ENCODE measurements at regions not wholly inside any gene's neighbourhood (a gene's known extent, or its start where the extent isn't known, plus 50 kb on each side); places are given as distances from the start of the nearest gene placed in this dataset.

- Histone ChIP-seq H3K9me3 (replicated peaks; ENCODE audit: control insufficient read depth, insufficient read depth, low read depth, low read length) (no peaks in the 10 kb centered on the region), H3K4me2 (ENCODE audit: insufficient read depth, low read length) (no peak overlapping the region), H3K9me1 (ENCODE audit: control insufficient read depth, insufficient read depth, low read length) (no peaks in the 10 kb centered on the region), H3K27ac (ENCODE audit: extremely low read depth, low read depth, low read length) (no peak overlapping the region), H3K9ac (ENCODE audit: insufficient read depth in 1 of 2, low read depth in 2 of 2, low read length in 2 of 2) (no peak overlapping the region), H3K36me3 (ENCODE audit: control insufficient read depth, insufficient read depth, low read length) (no peaks in the 10 kb centered on the region), H3K4me1 (replicated peaks in 1 of 2; ENCODE audit: control insufficient read depth in 2 of 2, insufficient read depth in 2 of 2, low read length in 2 of 2) (no peaks in the 10 kb centered on the region), H4K20me1 (replicated peaks; ENCODE audit: control insufficient read depth, insufficient read depth, low read length) (no peaks in the 10 kb centered on the region), H3K27me3 (ENCODE audit: control insufficient read depth in 2 of 2, insufficient read depth in 2 of 2, low read length in 2 of 2) (no peaks in the 10 kb centered on the region; a peak in 1 of 5 replicates), H2AFZ (ENCODE audit: low read depth, low read length) (no peak overlapping the region), H3K4me3 (no peak overlapping the region), H3K79me2 (ENCODE audit: control insufficient read depth, insufficient read depth, low read length) (no peaks in the 10 kb centered on the region)
- FAIRE-seq (no peak), ATAC-seq (no peak), DNase-seq (ENCODE audit: extremely low read depth in 1 of 4, low spot score in 3 of 4) (no peak)
- TF ChIP-seq MAFF (IDR thresholded peaks at IDR 0.05; ENCODE audit: low read length) (no peak), SMARCB1 (IDR thresholded peaks at IDR 0.05; ENCODE audit: insufficient read length, low read depth) (no peak), EZH2 (IDR thresholded peaks at IDR 0.05; ENCODE audit: borderline replicate concordance, low read depth, low read length) (no peak), SMARCA4 (IDR thresholded peaks at IDR 0.05) (no peak), SP2 (IDR thresholded peaks at IDR 0.05; ENCODE audit: extremely low read depth, low read depth, low read length, poor library complexity, severe bottlenecking) (no peak), ZNF174 (CRISPR knock-in tag; IDR thresholded peaks at IDR 0.05) (no peak), SMARCE1 (IDR thresholded peaks at IDR 0.05) (no peak), NFE2 (IDR thresholded peaks at IDR 0.05; ENCODE audit: low read depth) (no peak), KLF1 (tag; IDR thresholded peaks at IDR 0.05) (no peak), HDAC1 (IDR thresholded peaks at IDR 0.05) (no peak), ZNF165 (CRISPR knock-in tag; IDR thresholded peaks at IDR 0.05; ENCODE audit: borderline replicate concordance) (no peak), ZNF584 (CRISPR knock-in tag; IDR thresholded peaks at IDR 0.05; ENCODE audit: low read depth) (no peak), XRCC5 (IDR thresholded peaks at IDR 0.05; ENCODE audit: low read depth, low read length) (no peak), NFIX (CRISPR knock-in tag; IDR thresholded peaks at IDR 0.05; ENCODE audit: low read depth) (no peak), STAT6 (CRISPR knock-in tag; IDR thresholded peaks at IDR 0.05) (no peak)
- 2% methylated on average over 6 of the region's 6 CpGs for WGBS (ENCODE audit: insufficient coverage, low coverage, missing lambda C conversion rate)
- ChIA-PET POLR2A (no interaction called here), CTCF (ENCODE audit: low intra/inter-chr PET ratio) (no interaction called here)
- intact Hi-C loops (cut with micrococcal nuclease) = no loop called here
- in situ Hi-C loops (cut with MboI) = no loop called here
- no TSS peak for BruUV-seq (replicated peaks)
Observed at GRCh38 chr2:8054070-8054469, 627.8 kb upstream of the ID2 start.

Data from K562 (cell line).